SK-N-DZ (cell line): ENCODE measurements at regions not wholly inside any gene's neighbourhood (a gene's known extent, or its start where the extent isn't known, plus 50 kb on each side); places are given as distances from the start of the nearest gene placed in this dataset.

Experiments
- DNase-seq: peaks from one replicate; pipeline ENCODE4 v3.0.0-alpha.2; 2015; ENCODE audit warnings: low spot score

- DNase-seq = no peak
These were observed 161.2 kb downstream of the CAPZA3 start for GRCh38 chr12:18899162-18899561.

DNA sequence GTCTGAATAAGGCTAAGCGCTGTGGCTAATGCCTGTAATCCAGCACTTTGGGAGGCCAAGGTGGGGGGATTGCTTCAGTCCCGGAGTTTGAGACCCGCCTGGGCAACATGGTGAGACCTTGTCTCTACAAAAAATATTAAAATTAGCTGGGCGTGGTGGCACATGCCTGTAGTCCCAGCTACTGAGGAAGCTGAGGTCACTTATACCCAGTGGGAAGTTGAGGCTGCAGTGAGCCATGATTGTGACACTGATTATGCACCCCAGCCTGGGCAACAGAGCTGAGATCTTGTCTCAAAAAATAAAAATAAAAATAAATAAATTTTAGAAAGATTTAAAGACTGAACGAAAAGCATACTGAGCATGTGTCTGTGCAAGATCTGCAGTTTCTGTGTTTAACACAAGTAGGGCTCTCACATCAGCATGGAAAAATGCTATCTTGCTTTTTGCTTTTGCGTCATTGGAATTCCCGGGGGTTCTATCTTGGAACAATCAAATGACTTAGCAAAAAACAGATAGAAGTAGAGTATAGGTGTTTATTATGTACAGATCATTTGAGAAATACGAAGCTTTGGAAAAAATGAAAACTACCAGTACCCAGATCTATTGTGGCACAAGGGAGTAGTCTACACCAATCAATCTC is 161.9 kb downstream of the CAPZA3 start:
- no peak for DNase-seq

- DNase-seq = no peak
These were observed 167.2 kb downstream of the CAPZA3 start for GRCh38 chr12:18905134-18905533.

GRCh38 chr12:18906395-18906794 is 168.5 kb downstream of the CAPZA3 start:
- DNase-seq = no peak

GRCh38 chr12:18907127-18907526 is 169.2 kb downstream of the CAPZA3 start:
- DNase-seq = no peak

GRCh38 chr12:18907728-18908127 is 169.8 kb downstream of the CAPZA3 start:
- no peak for DNase-seq

- DNase-seq = peak; percentile 41
These were observed 170.3 kb downstream of the CAPZA3 start for GRCh38 chr12:18908191-18908590.

- DNase-seq = no peak
These were observed 182.1 kb downstream of the CAPZA3 start for GRCh38 chr12:18919871-18920511.

DNA sequence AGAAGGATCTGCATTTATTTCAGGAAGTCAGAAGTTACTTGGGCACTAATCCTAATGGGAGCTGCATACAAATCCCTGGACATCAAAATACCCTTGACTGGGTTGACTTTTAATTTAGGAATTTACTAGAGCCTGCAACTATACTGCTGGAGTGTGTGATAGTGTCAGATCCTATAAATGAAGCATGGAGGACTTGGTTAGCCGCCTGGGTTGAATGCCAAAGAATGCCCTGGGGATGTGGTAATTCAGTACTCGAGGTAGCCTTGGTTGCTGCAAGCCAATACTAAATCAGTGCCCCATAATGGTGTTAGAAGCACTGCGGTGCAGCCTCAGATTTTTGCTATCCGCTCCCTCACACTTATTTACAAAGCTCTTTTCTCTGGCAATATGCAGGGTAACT is 184.9 kb downstream of the CAPZA3 start:
- DNase-seq = no peak

DNA sequence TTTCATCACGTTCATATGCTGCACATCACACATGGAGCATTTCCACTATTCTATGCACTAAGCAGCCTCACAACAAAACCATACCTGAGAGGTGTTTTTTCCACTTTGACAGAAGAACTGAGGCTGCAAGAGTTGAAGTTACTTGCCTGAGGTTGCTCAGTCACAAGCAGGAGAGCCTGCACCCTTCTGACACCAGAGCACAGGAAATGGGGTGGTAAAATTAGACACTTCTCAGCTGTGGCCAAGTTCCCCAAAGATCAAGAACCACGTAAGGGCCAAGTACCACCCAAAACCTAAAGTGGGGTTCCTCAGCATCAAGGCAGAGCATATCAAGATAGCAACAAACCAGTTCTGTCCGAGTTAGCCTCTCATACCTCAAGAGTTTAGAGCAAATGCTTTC is 185.8 kb downstream of the CAPZA3 start:
- DNase-seq = no peak

DNA sequence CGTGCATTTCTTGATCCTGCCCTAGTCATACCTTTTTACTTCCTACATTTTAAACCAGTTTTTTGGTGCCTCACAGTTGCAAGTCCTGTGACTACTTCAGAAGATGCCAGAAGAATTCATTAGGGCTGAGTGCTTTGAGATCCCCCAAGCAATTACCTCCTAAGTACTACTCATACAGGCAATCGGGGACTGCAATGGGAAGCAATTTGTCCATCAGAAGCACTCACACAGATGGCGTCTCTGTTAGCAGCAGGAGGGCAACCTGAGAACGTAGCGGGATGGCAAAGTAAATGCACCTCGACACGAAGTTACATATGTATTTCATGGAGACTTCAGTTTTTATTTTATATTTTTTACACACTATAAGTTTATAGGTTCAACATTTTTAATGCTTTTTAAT is 188.3 kb downstream of the CAPZA3 start:
- DNase-seq = no peak

GRCh38 chr12:18932211-18932610 is 194.3 kb downstream of the CAPZA3 start:
- DNase-seq = no peak

GRCh38 chr12:18932715-18933114 is 194.8 kb downstream of the CAPZA3 start:
- no peak for DNase-seq

DNA sequence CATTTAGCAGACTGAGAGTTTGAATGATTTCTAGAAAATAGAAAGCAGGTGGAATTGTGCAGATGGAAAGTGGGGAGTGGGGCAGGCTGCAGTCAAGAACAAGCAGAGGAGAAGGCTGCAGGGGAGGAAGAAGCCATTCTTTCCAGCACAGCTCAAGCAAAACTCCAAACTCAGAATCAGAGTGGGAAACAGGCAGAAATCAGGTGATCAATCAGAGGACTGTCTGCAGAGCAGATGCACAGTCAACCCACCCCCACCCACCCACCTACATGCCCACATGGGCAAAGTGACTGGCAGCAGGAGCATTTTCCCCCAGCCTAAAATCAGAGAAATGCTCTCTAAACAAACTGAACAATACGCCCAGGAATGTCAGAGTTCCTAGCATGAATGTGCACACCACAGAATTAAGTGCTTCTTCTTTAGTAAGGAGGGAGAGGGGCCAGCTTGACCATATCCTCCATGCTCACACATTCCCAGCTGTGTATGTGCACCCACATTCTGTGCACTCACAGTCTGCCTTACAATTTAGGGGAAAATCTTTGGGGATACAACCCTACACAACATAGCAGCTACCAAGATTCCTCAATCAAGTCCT is 194.1 kb upstream of the PLEKHA5 start:
- no peak for DNase-seq

DNA sequence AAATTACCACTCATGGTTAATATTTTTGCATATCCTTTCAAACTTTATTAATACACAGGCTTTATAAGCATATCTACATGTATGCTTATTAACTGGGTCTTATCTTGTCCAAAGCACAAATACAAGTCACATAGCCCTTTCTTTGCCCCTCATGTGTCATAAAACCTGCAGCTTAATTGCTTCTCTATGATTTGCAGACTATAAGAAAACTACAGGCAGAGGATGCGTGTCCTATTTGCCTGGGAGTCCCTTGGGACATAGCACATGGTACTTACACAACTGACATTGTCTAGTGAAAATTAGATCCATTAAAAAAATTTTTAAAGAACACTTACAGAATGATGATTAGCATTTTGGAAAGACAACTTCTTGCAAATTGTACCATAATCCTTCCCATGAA is 190.5 kb upstream of the PLEKHA5 start:
- DNase-seq = no peak

GRCh38 chr12:18942669-18943068 is 186.9 kb upstream of the PLEKHA5 start:
- no peak for DNase-seq

- no peak for DNase-seq
These were observed 186.3 kb upstream of the PLEKHA5 start for GRCh38 chr12:18943200-18943599.

GRCh38 chr12:18946106-18946505 is 183.4 kb upstream of the PLEKHA5 start:
- no peak for DNase-seq

- no peak for DNase-seq
These were observed 178.3 kb upstream of the PLEKHA5 start for GRCh38 chr12:18951218-18951617.

DNA sequence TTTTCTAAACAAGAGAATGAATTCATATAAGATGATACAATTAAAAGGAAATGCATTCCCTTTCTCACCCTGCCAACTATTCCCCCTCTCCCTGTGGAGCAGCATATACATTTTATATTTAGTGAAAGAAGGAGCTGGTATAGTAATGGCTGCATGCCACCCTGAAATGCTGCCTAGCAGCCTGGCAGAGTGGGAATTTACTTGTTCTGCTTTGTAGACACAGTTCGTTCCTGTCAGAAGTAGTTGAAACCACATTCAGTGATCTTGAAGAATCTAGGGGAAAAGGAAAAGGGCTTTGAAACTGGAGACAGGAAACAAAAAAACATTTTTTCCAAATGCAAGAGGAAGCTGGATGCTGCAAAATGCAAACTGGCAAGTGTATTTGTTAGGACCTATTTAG is 176.0 kb upstream of the PLEKHA5 start:
- no peak for DNase-seq

- DNase-seq = no peak
These were observed 173.9 kb upstream of the PLEKHA5 start for GRCh38 chr12:18955594-18955993.

GRCh38 chr12:18965203-18965602 is 164.3 kb upstream of the PLEKHA5 start:
- DNase-seq = no peak

DNA sequence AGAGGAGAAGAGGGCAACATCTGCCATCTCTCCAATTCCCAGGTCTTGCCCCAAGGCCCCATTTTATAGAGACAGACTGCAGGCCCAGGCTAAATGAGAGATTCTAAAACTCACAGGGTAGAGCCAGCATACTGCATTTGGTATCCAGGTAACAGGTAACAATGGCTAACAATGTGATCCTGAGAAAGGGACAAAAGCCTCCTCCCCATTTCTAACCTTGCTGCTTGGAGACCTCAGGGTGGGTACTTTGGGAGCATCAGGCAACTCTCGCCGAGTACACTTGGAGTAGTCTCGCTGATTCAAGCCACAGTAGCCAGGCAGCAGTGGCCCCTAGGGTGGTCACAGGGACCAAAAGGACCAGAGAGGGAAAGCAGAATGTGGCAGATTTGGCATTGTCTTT is 162.6 kb upstream of the PLEKHA5 start:
- no peak for DNase-seq
